Fibroblast of pulmonary artery (primary cell): ENCODE measurements at regions not wholly inside any gene's neighbourhood (a gene's known extent, or its start where the extent isn't known, plus 50 kb on each side); places are given as distances from the start of the nearest gene placed in this dataset.

Experiments used
- DNase-seq: peaks from one replicate; pipeline ENCODE4 v3.0.0-alpha.2; 2010; ENCODE audit warnings: low read depth
- H3K4me3 ChIP-seq: replicated peaks from 2 replicates; pipeline ENCODE4 v1.5.1; 2011; ENCODE audit warnings: low read depth, mild to moderate bottlenecking, control low read depth, low read length, moderate library complexity
- CTCF ChIP-seq: IDR thresholded peaks from 2 replicates; pipeline ENCODE4 v1.5.1; 2011; ENCODE audit warnings: mild to moderate bottlenecking, control low read depth, low read length, inconsistent platforms; ENCODE audit errors: missing control alignments

- DNase-seq = no peak
- no peak for TF ChIP-seq CTCF
- H3K4me3 ChIP-seq = no peak overlapping the region
Observed at GRCh38 chr2:185638771-185639170, 99.8 kb upstream of the FSIP2 start.

GRCh38 chr2:185640588-185640987 is 98.0 kb upstream of the FSIP2 start:
- no peak for DNase-seq
- no peak for TF ChIP-seq CTCF
- no peak overlapping the region for H3K4me3 ChIP-seq

GRCh38 chr2:185643434-185643833 is 95.2 kb upstream of the FSIP2 start:
- no peak for TF ChIP-seq CTCF
- no peak for DNase-seq
- no peak overlapping the region for H3K4me3 ChIP-seq

GRCh38 chr2:185644828-185645227 is 93.8 kb upstream of the FSIP2 start:
- TF ChIP-seq CTCF = no peak
- no peak overlapping the region for H3K4me3 ChIP-seq
- no peak for DNase-seq

- no peak overlapping the region for H3K4me3 ChIP-seq
- no peak for DNase-seq
- no peak for TF ChIP-seq CTCF
Observed at GRCh38 chr2:185645529-185645928, 93.1 kb upstream of the FSIP2 start.

- TF ChIP-seq CTCF = no peak
- no peak for DNase-seq
- no peak overlapping the region for H3K4me3 ChIP-seq
Observed at GRCh38 chr2:185658750-185659149, 79.9 kb upstream of the FSIP2 start.

GRCh38 chr2:185663811-185664210 is 74.8 kb upstream of the FSIP2 start:
- no peak for TF ChIP-seq CTCF

More at GRCh38 chr2:185663811-185664210, 74.8 kb upstream of the FSIP2 start:
- no peak for DNase-seq
- no peak overlapping the region for H3K4me3 ChIP-seq
